Stimulated activated CD4-positive, alpha-beta T cell treated with anti-CD3 and anti-CD28 coated beads, Interleukin-12 subunit alpha, Interleukin-12 subunit beta, amount 100 ng/mL, for 24 hours (primary cell): ENCODE measurements at regions not wholly inside any gene's neighbourhood (a gene's known extent, or its start where the extent isn't known, plus 50 kb on each side); places are given as distances from the start of the nearest gene placed in this dataset.

ENCODE experiments used
- DNase-seq, 2 experiments: peaks; one replicate each; pipeline ENCODE4 v3.0.0-alpha.2; 2020; ENCODE audit warnings: low read depth in 2 of 2

DNA sequence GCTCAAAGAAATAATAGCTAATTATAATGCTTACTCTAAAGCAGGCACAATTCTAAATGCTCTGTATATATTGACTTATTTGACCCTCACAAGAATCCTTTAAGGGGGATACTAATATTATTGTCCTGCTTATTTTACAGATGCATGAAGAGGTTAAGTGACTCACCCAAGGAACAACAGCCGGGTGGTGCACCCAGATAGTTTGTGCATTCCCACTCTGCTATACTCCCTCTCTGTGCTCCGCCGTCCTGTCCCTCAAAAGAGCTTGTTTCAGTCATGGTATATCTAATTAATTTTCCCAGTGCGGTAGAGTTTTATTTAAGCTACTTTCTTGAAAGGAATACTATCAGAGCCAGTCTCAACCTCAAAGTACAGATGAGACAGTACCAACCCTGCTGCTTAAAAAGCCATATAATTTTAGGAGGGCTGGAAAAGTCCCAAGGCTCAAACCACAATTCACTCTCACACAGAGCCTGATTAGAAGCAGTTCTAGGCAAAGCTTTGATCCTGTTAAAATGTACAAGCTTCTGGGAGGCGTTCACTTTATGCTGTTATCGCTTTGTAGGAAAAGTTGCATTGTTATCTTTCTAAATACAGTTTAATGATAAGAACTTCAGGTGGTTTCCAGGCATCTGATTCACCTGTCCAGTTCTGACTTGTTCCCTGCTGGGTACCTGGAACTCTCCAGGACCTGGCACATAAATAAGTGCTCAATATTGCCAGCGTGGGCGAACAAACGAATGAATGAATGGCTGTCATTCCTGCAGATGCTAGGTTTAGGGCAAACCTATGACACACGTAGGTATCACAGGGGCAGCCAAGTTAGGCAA lies 261.5 kb upstream of the KLF14 start:
- DNase-seq, result no peak

DNA sequence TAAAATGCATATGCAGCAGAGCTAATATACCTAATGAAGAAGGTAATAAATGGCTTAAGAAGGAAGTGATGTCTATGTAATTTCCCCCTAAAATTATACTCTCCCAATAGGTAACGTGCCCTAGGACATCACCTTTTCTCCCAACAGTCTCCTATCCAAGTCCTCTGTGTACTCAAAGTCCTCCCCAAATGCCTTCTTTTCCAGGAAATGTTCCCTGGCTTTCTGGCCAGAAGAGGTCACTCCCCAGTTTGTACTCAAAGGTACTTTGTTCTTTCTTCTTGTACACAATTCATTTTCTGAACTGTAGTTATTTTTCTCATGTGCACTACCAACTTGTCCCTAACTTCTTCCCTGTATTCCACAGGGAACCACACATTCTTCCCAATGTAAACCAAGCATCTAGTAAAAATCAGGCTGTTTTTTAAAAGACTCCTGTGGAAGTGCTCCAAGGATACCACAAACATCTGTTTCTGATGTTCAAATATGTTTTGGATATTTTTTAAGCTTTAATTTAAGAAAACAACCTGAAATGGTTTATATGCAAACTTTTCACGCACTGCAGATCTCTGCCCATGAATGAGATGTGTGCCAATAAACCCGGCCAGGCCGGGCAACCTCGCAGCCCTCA lies 262.3 kb upstream of the KLF14 start:
- DNase-seq, result no peak

DNA sequence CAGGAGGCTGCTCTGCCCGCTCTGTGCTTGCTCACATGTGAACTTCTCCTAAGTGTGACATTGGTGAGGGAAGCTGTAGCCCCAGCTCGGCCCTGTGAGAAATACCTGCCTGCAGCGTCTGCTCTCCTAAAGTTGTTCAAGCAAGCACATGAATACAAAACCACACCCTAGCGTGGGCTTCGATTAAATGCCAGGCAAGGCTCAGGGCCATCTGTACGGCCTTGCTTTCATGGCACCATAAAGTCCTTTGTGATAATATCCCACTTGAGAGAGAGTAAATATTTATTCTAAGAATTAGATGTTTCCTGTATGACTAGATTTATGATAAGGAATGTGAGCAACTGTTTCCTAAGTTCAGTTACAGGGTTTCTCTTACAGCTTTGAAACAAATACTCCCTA lies 262.8 kb upstream of the KLF14 start:
- no peak for DNase-seq

DNA sequence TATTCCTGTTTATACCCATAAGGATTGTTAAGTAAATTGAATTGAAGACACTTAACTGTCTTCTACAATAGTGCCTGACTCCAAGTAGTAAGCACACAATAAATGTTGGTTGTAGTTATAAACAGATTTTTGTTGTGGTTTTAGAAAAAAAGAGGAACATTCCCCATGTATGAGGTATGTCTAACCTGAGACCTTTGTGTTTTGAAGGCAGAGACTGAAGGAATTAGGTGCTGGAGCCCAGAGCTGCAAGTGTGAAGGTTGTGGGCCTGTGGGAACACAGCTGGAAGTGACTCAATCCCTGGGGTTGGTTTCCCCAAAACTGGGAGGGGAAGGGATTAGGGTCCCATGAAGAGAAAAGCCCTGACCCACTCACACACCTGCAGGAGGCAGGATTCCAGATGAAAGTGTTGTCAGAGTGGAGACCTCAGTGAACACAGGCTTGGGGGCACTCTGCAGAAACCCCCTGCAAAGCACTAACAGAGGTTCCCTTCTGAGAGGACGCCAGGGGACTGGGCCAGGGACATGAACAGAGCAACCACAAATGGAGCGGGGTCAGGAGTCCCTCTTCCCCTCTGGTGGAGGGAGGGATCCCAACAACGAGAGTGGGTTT lies 265.1 kb upstream of the KLF14 start:
- DNase-seq, result no peak

DNA sequence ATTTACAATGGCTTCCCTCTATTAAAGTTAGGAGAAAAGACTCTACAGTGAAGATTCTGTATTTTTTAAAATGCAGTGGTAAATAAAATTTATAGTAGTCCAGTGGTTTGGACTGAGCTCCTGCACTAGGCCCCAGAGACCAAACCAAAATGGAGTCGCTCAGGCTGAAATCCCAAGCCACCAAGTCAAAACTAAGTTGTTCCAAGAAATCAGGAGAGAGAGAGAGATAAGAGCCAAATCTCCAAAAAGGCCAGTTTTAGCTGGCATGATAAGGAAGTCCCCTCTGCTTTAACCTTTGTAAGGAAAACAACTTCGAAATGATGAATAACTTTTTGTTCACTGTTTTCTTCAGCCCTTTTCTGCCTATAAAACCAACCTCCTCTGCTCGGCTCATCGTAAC lies 265.9 kb upstream of the KLF14 start:
- no peak for DNase-seq

DNA sequence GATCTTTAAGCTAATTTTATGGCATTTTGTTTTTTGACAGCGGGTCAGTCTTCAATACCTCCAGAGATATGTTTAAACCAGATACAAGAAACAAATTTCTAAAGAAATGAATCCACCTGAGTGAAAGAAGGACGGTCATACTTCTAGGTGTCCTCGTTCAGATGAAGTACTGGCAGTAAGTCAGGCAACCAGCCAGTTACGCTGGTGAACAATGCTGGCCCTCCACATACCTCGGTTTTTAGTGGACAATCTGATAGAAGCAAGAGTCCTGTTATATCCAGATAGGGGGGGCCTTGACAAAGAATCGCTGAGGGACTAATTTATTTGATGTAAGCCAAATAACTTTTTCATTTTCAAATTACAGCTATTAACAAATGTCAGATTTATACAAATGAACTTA lies 266.4 kb upstream of the KLF14 start:
- DNase-seq, result no peak

DNA sequence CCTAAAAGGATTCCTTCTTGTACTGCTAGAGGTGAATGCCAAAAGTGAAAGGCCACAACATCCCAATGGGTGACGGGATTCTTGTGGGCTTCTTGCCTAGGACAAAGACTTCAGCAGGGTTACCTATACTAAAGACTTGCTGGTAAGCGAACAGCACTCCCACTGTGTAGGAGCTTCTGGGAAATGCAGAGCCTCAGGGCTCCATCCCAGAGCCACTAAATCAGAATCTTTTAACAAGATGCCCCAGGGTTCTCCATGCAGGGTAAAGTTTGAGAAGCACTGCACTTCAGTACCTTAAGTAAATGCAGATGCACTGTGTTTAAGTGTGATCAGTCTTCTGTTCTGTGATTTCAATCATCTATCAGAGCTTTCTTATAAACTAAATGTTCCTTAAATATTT lies 266.9 kb upstream of the KLF14 start:
- no peak for DNase-seq

DNA sequence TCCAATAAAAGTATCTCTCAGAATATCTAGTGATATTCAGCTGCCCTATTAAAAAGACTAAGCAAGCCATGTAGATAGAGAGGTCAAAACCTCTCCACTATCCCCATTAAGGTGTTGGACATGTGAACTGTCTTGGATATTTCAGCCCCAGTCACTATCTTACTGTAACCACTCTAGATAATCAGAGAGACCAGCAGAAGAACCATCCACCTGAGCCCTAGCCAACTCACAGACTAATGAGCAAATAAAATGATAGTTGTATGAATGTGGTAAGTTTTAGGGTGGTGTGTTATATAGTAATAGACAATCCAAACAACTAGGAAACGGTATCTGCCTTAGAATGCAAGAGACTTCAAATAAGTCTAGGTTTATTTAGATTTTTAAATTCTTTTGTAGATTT lies 268.6 kb upstream of the KLF14 start:
- no peak for DNase-seq

DNA sequence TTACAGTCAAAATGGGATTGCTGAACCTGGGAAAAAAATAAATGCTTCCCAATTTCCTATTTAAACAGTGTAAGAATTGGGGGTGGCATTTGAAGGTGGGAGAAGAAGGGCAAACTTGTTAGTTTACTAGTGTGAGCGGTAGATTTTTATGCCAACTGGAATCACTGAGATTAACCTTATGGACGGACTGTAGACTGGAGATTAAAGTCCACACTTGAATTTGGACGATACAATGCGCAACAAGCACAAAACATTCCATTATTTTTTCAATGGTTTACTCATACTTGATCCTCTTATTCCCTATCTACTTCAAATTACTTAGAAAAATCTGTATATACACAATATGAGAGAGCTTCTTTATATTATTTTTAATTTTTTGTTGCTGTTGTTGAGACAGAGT lies 269.6 kb upstream of the KLF14 start:
- no peak for DNase-seq

DNA sequence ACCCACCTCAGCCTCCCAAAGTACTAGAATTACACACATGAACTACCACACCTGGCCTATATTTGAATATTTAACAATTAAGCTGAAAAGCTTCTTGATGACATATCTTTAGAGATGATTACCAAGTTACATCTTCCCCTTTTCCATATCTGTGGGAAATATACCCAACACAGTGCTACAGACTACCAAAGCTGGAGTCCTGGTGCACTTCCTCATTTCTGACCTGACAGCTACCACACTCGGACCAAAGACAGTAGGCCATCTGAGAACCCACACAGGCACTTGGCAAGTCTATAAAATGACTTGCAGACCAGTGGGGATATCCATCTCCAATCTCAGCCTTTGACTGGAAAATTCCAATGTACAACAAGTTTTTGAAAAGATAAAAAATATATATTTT lies 270.4 kb upstream of the KLF14 start:
- DNase-seq, result no peak

DNA sequence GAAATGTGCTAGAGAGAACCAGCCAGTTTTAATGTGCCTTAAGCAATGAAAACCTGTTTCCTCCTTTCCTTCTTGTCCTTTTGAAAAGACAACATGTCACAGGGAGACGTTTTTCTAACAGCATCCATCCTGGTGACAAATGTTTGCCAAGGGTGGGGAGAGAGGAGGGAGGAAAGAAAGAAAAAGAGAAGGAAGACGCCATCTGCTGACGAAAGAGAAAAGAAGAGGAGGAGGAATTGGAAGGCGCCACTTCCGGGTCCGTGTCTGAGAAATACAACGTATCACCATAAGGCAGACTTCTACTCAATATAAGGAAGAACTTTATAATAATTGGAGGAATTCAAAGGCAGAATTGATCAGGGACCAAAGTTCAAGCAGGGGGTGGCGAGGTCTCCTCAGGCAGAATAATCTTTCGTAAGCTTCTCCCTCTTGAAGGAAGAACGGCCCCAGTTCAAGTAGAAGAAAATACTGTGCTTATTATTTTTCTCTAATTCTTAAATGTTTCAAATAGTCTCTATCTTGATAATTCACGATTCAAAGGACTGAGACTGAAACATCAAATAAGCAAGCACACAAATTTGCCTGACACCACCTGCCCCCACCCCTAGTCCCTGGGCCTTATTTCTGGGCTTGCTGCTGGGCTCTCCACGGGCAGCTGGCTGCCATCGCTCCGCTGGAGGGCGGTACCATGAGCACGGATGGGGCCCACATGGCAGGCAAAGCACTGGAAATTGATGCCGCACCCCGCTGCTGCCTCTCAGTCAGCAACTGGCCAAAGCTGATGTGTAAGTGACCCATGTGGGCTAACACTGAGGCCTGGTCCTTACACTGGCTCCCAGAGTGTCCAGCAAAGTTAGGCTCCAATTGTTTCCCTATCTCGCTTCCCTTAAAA lies 273.7 kb upstream of the KLF14 start:
- peak in 1 of 2 experiments; percentile 55 for DNase-seq

DNA sequence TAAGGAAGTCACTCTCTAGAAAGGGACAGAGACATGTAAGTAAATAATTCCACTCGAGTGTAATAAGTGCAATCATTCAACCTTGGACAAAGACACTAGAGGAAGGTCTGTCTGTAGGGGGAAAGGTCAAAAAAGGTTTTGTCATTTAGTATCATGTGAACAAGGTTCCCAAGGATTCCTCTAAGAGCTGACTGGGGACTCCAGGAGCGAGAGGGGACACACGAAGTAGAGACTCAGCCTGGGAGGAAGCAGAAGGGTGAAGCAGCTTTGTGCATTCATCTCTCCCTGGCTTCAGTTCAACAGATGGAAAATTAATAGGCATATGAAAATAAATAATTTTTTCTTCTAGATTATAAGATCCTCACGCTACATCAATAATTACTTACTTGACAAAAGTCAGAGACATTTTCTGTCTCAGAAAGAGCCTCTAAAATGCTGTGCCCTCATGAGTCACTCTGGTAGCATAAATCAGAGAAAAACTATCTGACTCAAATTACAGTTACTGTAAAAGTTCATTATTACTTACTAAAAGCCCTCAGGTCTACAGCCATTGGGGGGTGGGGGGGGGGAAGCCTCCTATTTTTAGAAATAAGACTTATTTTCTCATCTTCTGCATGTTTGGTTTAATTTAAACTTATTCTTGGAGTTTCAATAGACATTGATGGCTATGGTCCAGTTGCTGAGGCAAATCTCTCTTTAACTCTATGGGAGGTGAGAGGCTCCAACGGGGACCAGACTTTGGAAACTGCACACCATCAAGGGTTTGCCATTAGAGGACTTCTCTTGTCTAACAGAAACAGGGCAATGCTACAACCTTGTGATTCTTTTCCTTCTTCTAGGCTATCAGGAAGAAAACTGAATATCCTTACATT lies 275.1 kb upstream of the KLF14 start:
- no peak for DNase-seq

DNA sequence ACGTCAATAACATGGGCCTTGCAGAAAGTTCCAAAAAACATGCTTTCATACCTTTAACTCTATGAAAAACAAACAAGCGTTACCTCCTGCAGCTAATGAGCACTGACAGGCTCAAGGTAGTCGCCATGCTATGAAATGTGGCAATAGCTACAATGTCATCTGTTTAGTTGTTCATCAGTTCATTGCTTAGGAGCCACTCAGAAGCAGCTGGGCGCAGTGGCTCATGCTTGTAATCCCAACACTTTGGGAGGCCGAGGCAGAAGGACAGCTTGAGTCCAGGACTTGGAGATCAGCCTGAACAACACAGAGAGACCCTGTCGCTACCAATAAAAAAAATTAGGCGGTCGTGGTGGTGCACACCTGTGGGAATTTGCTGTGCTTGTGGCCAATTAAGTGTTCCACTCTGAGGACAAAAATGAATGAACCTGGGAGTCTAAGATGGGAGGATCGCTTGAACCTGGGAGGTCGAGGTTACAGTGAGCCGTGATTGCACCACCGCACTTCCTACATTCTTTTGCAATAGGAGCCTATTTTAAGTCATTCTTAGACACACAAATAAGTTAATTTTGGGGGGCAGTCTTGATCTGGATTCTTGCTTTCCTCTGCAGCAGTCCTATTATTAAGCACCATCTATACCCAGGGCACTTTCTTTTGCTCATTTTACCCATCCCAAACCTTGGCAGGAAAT lies 276.2 kb upstream of the KLF14 start:
- no peak for DNase-seq

DNA sequence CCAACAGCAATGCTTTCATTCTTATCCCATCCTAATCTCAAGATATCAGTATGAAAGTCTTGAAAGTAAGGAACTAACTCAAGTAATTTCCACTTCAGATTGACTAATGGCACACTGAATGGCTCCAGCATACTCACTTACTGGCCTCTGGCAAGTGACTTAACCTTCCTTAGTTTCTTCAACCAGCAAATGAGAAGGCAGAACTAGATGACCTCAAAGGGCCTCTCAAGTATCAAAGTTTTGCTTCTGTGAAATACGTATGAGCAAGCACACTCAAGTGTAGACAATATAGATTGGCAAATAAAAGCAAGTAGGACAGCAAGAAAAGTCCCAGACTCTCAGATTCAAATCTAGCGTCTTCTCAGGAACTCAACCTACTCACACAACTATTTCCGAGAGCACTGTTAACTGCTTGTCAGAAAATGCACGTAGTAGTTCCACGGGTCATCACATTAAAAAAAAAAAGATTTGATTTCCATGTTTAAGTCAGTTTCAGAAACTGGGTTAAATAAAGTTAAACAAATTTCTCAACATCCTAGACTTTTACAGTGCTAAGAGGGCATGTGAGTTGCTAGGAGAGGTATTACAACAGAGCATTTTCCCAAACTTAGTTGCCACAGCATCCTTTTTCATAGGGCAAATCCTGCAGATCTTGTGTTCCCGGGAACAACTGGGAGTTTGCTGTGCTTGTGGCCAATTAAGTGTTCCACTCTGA lies 276.9 kb upstream of the KLF14 start:
- no peak for DNase-seq

DNA sequence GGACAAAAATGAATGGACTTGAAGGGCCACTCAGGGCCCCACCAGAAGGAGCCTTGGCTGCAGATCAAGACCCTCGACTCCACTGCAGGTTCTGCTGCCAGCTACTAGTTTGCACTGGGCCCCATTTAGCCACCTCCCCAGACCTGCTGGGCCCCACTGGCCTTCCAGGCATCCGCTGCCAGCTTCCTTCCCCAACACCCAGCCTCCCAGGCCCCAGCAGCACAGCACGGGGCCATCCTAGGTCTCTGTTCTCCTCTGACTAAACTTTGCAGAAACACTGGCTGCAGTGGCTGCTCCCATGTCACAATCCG lies 277.4 kb upstream of the KLF14 start:
- DNase-seq, result no peak

DNA sequence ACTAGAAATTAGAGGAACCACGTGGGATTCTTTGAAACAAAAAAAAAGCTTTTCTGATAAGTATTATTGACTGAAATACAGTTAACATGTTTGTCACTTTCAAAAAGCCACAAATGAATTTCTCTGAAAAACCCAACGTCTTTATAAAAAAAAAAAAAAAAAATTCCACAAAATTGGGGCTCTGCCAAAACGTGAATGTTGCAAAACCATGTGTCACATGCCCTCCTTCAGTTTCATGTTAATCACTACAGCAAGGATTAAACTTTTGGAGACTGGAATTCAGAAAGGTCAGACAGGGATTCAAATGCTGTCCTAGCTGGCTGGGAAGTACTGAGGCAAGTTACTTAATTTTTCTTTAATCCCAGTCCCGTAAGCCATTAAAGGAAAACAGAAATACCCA lies 278.0 kb upstream of the KLF14 start:
- DNase-seq, result no peak

DNA sequence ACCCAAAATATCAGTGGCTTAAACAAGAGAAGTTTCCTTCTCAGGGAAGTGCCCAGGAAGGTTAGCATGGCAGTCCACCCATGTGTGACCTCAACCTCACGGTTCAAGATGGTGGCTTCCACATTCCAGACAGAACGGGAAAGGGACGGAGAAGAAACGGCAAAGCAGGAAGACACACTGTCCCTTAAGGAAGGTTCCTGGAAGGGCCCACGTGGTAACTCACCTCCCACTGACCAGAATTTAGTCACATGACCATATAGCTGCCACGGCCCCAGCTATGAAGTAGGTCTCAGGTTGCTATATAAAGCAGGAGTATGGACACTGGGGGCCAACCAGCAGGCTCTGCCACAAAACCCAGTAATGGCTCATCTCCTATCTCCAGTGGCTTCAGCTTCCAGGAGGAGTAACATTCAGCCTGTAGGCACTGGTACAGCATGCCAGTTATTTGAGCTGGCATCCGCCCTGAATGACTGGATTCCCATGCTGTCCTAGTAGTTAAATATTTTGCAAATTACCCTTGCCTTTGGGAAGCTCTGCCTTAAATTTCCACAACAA lies 278.5 kb upstream of the KLF14 start:
- DNase-seq, result no peak

DNA sequence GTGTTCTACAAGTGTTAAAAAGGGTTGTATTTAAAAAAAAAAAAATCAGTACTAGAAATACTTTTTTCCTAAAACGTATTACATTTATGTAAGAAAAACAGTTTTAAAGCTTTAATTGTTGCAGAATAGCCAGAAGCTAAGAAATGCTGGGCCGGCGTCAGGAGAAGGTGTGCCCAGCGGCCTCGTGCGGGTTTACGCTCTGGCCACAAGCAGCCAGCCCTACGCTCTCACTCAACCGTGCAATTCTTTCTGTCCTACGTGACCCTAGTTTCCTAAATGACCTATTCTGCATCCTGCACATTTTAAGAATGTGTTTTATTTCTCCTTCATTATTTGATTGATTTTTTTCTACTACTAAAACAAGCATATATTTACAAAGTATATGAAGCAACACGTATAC lies 279.7 kb upstream of the KLF14 start:
- DNase-seq, result no peak

DNA sequence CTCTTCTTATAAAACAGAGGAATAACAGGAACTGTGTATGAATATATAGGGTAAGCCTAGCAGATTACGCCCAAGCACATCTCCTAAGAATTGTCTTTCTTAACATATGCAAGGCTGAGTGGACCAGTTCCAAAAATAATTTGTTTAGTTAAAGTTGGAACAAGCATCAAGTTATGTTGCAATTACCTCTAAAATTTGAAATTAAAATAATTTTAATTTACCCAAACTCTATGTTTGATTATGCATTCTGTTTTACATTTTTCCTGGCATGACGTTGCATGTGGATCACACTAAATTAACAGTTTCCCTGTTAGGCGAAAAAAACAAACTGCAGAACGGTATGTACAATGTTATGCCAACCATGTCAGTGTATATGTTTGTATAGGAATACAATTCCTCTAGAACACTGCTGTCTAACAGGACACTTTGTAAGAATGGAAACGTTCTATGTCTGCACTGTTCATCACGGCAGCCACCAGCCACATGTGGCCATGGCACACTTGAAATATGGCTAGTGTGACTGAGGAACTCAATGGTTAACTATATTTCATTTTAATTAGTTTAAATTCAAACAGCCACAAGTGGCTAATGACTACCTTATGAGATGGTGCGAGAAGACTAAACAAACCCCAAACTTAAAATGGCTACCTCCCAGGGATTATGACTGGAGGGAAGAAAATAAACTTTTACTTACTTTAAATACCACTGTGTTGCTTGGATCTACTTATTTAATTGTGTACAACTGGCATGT lies 281.1 kb upstream of the KLF14 start:
- DNase-seq, result no peak
